Astrocyte (in vitro differentiated cells and primary cell): ENCODE measurements at regions not wholly inside any gene's neighbourhood (a gene's known extent, or its start where the extent isn't known, plus 50 kb on each side); places are given as distances from the start of the nearest gene placed in this dataset.

ENCODE experiments used
- DNase-seq: peaks from one replicate; pipeline ENCODE4 v3.0.0-alpha.2; 2010; ENCODE audit warnings: low read depth
- FAIRE-seq: peaks from 2 replicates; lab custom pipeline; 2011; peaks lifted over from hg19 to GRCh38; lab: Jason Lieb, UNC
- H2AFZ ChIP-seq: 2 replicates; pipeline ENCODE4 v1.6.0; 2012; ENCODE audit warnings: low read depth, low read length, inconsistent platforms
- H3K27ac ChIP-seq: 2 replicates; pipeline ENCODE4 v1.5.1; 2011; ENCODE audit warnings: low read depth, low read length, inconsistent platforms
- H3K27me3 ChIP-seq: 2 replicates; pipeline ENCODE4 v1.6.0; 2011; ENCODE audit warnings: low read length, inconsistent platforms; ENCODE audit not compliant: insufficient read depth
- H3K36me3 ChIP-seq: 2 replicates; pipeline ENCODE4 v1.5.1; 2011; ENCODE audit warnings: low read length, inconsistent platforms; ENCODE audit not compliant: insufficient read depth
- H3K4me1 ChIP-seq: 2 replicates; pipeline ENCODE4 v1.5.1; 2011; ENCODE audit warnings: low read length, inconsistent platforms; ENCODE audit not compliant: insufficient read depth
- H3K4me2 ChIP-seq: 2 replicates; pipeline ENCODE4 v1.6.0; 2012; ENCODE audit warnings: low read length, inconsistent platforms
- H3K4me3 ChIP-seq: 2 replicates; pipeline ENCODE4 v1.5.1; 2011; ENCODE audit warnings: low read depth, mild to moderate bottlenecking, low read length, inconsistent platforms; ENCODE audit not compliant: insufficient read depth
- H3K79me2 ChIP-seq: 2 replicates; pipeline ENCODE4 v1.6.0; 2012; ENCODE audit warnings: mild to moderate bottlenecking, low read length, inconsistent platforms; ENCODE audit not compliant: insufficient read depth
- H3K9ac ChIP-seq: 2 replicates; pipeline ENCODE4 v1.6.0; 2012; ENCODE audit warnings: mild to moderate bottlenecking, low read length, inconsistent platforms
- H3K9me3 ChIP-seq: 2 replicates; pipeline ENCODE4 v1.5.1; 2012; ENCODE audit warnings: low read depth, mild to moderate bottlenecking, low read length, inconsistent platforms; ENCODE audit not compliant: insufficient read depth
- H4K20me1 ChIP-seq: 2 replicates; pipeline ENCODE4 v1.6.0; 2012; ENCODE audit warnings: low read length, inconsistent platforms; ENCODE audit not compliant: insufficient read depth
- H3K27ac Mint-ChIP-seq: one replicate; pipeline ENCODE4 v1.8.0; 2021; ENCODE audit warnings: mild to moderate bottlenecking, mixed read lengths; ENCODE audit not compliant: unreplicated experiment
- H3K27me3 Mint-ChIP-seq: one replicate; pipeline ENCODE4 v1.8.0; 2021; ENCODE audit warnings: low read depth, mixed read lengths; ENCODE audit not compliant: unreplicated experiment
- H3K36me3 Mint-ChIP-seq: one replicate; pipeline ENCODE4 v1.8.0; 2021; ENCODE audit warnings: low read depth, mixed read lengths; ENCODE audit not compliant: unreplicated experiment
- H3K4me1 Mint-ChIP-seq: one replicate; pipeline ENCODE4 v1.8.0; 2021; ENCODE audit warnings: low read depth, mixed read lengths; ENCODE audit not compliant: unreplicated experiment
- H3K4me3 Mint-ChIP-seq: one replicate; pipeline ENCODE4 v1.8.0; 2021; ENCODE audit warnings: mild to moderate bottlenecking, moderate library complexity, mixed read lengths; ENCODE audit not compliant: unreplicated experiment
- H3K9me3 Mint-ChIP-seq: one replicate; pipeline ENCODE4 v1.8.0; 2021; ENCODE audit warnings: mild to moderate bottlenecking, mixed read lengths; ENCODE audit not compliant: unreplicated experiment
- CTCF ChIP-seq: IDR thresholded peaks from 2 replicates; pipeline ENCODE4 v1.5.1; 2011; ENCODE audit warnings: low read depth, mild to moderate bottlenecking, inconsistent platforms, low read length, moderate library complexity; ENCODE audit not compliant: insufficient read depth
- EZH2 ChIP-seq: IDR thresholded peaks from 2 replicates; pipeline ENCODE4 v1.6.1; 2012; ENCODE audit warnings: mild to moderate bottlenecking, low read length, inconsistent platforms; ENCODE audit not compliant: insufficient read depth

GRCh38 chr13:89910166-89910565 is 1437.3 kb upstream of the MIR17HG start:
- no peak overlapping the region for H3K4me3 ChIP-seq
- no peaks in the 10 kb centered on the region for H3K4me1 ChIP-seq
- H3K9ac ChIP-seq = no peak overlapping the region
- no peaks in the 10 kb centered on the region for H3K36me3 ChIP-seq
- H3K4me2 ChIP-seq = no peak overlapping the region
- Mint-ChIP-seq H3K27ac (no peak overlapping the region), H3K36me3 (no peaks in the 10 kb centered on the region), H3K4me1 (no peaks in the 10 kb centered on the region), H3K27me3 (no peaks in the 10 kb centered on the region), H3K4me3 (no peak overlapping the region), H3K9me3 (no peaks in the 10 kb centered on the region)
- no peak overlapping the region for H3K27ac ChIP-seq
- DNase-seq (no peak), FAIRE-seq (no peak)
- no peaks in the 10 kb centered on the region for H4K20me1 ChIP-seq
- no peaks in the 10 kb centered on the region for H3K79me2 ChIP-seq
- H3K9me3 ChIP-seq = no peaks in the 10 kb centered on the region
- H2AFZ ChIP-seq = no peak overlapping the region
- H3K27me3 ChIP-seq = no peaks in the 10 kb centered on the region
- TF ChIP-seq EZH2 (no peak), CTCF (no peak)

- Histone ChIP-seq H3K79me2 (no peaks in the 10 kb centered on the region), H2AFZ (no peak overlapping the region), H3K4me2 (no peak overlapping the region), H3K9me3 (no peaks in the 10 kb centered on the region), H3K36me3 (no peaks in the 10 kb centered on the region), H3K27ac (no peak overlapping the region), H3K27me3 (no peaks in the 10 kb centered on the region), H3K9ac (no peak overlapping the region), H3K4me1 (no peaks in the 10 kb centered on the region), H3K4me3 (no peak overlapping the region), H4K20me1 (no peaks in the 10 kb centered on the region)
- TF ChIP-seq EZH2 (no peak), CTCF (no peak)
- DNase-seq (no peak), FAIRE-seq (no peak)
- H3K27ac Mint-ChIP-seq = no peak overlapping the region
- no peaks in the 10 kb centered on the region for H3K27me3 Mint-ChIP-seq
- no peak overlapping the region for H3K4me3 Mint-ChIP-seq
- no peaks in the 10 kb centered on the region for H3K4me1 Mint-ChIP-seq
- H3K36me3 Mint-ChIP-seq = no peaks in the 10 kb centered on the region
- H3K9me3 Mint-ChIP-seq = no peaks in the 10 kb centered on the region
Observed at GRCh38 chr13:89916551-89916950, 1430.9 kb upstream of the MIR17HG start.

- H3K4me3 ChIP-seq = no peak overlapping the region
- H3K36me3 ChIP-seq = no peaks in the 10 kb centered on the region
- TF ChIP-seq EZH2 (no peak), CTCF (no peak)
- H3K79me2 ChIP-seq = no peaks in the 10 kb centered on the region
- no peaks in the 10 kb centered on the region for H4K20me1 ChIP-seq
- no peak overlapping the region for H3K4me3 Mint-ChIP-seq
- H3K27me3 Mint-ChIP-seq = no peaks in the 10 kb centered on the region
- DNase-seq (no peak), FAIRE-seq (no peak)
- no peak overlapping the region for H3K27ac Mint-ChIP-seq
- H3K4me2 ChIP-seq = no peak overlapping the region
- no peaks in the 10 kb centered on the region for H3K27me3 ChIP-seq
- H3K9me3 ChIP-seq = no peaks in the 10 kb centered on the region
- no peaks in the 10 kb centered on the region for H3K36me3 Mint-ChIP-seq
- H3K4me1 Mint-ChIP-seq = peaks cover 5% of the 10 kb centered on the region
- no peak overlapping the region for H2AFZ ChIP-seq
- H3K4me1 ChIP-seq = no peaks in the 10 kb centered on the region
- H3K9me3 Mint-ChIP-seq = no peaks in the 10 kb centered on the region
- no peak overlapping the region for H3K9ac ChIP-seq
- no peak overlapping the region for H3K27ac ChIP-seq
Observed at GRCh38 chr13:89920461-89920860, 1427.0 kb upstream of the MIR17HG start.
